Breast epithelium (tissue), 4 donors: ENCODE measurements at regions not wholly inside any gene's neighbourhood (a gene's known extent, or its start where the extent isn't known, plus 50 kb on each side); places are given as distances from the start of the nearest gene placed in this dataset.
"Not testable (repeated sequence)": the region's sequence is repeated elsewhere in the genome, so short reads cannot be mapped to it uniquely, and the experiment has no call there.

Experiments used
- DNase-seq, 2 donors: peaks; one replicate each; pipeline ENCODE4 v3.0.0-alpha.2; 2019; ENCODE audit warnings: low spot score in 2 of 2
- H3K27ac ChIP-seq, 2 donors: fragments of 200-600 bp; sonication (generic) in 1 of 2; one replicate each; pipeline ENCODE4 v1.5.1; 2016 to 2019; ENCODE audit warnings: mild to moderate bottlenecking in 1 of 2
- H3K27me3 ChIP-seq, 2 donors: fragments of 200-600 bp; sonication (generic) in 1 of 2; one replicate each; pipeline versions ENCODE4 v1.5.1 to v1.6.0; 2017 to 2019; ENCODE audit warnings: control low read depth in 1 of 2, mild to moderate bottlenecking in 1 of 2
- H3K36me3 ChIP-seq: fragments of 200-600 bp; one replicate; pipeline ENCODE4 v1.5.1; 2019
- H3K4me1 ChIP-seq, 2 donors: fragments of 200-600 bp; sonication (generic); one replicate each; pipeline ENCODE4 v1.5.1; 2016 to 2019; ENCODE audit warnings: control low read depth in 1 of 2
- H3K4me3 ChIP-seq, 3 donors: fragments of 200-600 bp; sonication (generic); 1 replicate in 2 of 3; 2 replicates in 1 of 3; pipeline ENCODE4 v1.5.1; 2016 to 2019; ENCODE audit warnings: mild to moderate bottlenecking in 3 of 3, moderate library complexity in 2 of 3
- H3K9me3 ChIP-seq, 2 donors: fragments of 200-600 bp; sonication (generic) in 1 of 2; one replicate each; pipeline ENCODE4 v1.5.1; 2016 to 2019; ENCODE audit warnings: control low read depth in 1 of 2
- POLR2A ChIP-seq: fragments of 450-650 bp; IDR thresholded peaks from one replicate; pipeline ENCODE4 v1.6.1; 2016; ENCODE audit warnings: antibody characterized with exemption, mild to moderate bottlenecking, moderate library complexity
- POLR2AphosphoS5 ChIP-seq, 3 donors: sonication (generic); formaldehyde crosslinking; IDR thresholded peaks; one replicate each; pipeline ENCODE4 v1.6.1; 2017; ENCODE audit warnings: antibody characterized with exemption in 3 of 3
- intact Hi-C: fragments of 100-400 bp; cut with DNase I; formaldehyde crosslinking; loops from one replicate; pipeline ENCODE4 v1.15.1; 2023; ENCODE audit warnings: low total_unique reads
- TF ChIP-seq, protein P1 (sequence below), 3 donors: fragments of 450-650 bp; IDR thresholded peaks; one replicate each; pipeline ENCODE4 v1.5.1; 2016 to 2017; ENCODE audit warnings: antibody characterized with exemption in 3 of 3, mild to moderate bottlenecking in 3 of 3, moderate library complexity in 3 of 3

DNA sequence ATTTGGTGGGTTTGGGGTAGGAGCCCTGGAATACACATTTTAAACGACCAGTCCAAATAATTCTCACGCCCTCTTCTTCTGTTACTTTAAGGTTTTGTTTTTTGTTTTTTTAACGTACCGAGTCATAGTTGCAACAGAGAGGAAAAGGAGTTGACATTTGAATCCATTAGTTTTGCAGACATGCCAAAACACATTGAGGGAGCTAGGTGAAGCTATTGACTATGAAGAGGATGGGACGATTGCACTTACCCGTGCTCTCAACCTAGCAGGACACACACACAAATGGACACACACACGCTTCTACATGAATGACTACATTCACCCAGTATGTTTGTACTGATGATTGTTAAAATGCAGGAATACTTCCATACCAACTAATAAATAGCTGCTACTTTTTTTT, 54.3 kb upstream of the CIT start:
- Histone ChIP-seq H3K27ac (no peak overlapping the region), H3K27me3 (no peaks in the 10 kb centered on the region), H3K4me1 (no peaks in the 10 kb centered on the region), H3K4me3 (no peak overlapping the region), H3K36me3 (no peaks in the 10 kb centered on the region), H3K9me3 (no peaks in the 10 kb centered on the region)
- intact Hi-C loops: no loop called here
- no peak for DNase-seq
- TF ChIP-seq POLR2A: no peak
- no peak for TF ChIP-seq POLR2AphosphoS5 (IDR thresholded peaks at IDR 0.05)
- TF ChIP-seq, protein P1, sequence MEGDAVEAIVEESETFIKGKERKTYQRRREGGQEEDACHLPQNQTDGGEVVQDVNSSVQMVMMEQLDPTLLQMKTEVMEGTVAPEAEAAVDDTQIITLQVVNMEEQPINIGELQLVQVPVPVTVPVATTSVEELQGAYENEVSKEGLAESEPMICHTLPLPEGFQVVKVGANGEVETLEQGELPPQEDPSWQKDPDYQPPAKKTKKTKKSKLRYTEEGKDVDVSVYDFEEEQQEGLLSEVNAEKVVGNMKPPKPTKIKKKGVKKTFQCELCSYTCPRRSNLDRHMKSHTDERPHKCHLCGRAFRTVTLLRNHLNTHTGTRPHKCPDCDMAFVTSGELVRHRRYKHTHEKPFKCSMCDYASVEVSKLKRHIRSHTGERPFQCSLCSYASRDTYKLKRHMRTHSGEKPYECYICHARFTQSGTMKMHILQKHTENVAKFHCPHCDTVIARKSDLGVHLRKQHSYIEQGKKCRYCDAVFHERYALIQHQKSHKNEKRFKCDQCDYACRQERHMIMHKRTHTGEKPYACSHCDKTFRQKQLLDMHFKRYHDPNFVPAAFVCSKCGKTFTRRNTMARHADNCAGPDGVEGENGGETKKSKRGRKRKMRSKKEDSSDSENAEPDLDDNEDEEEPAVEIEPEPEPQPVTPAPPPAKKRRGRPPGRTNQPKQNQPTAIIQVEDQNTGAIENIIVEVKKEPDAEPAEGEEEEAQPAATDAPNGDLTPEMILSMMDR (IDR thresholded peaks at IDR 0.05): no peak

DNA sequence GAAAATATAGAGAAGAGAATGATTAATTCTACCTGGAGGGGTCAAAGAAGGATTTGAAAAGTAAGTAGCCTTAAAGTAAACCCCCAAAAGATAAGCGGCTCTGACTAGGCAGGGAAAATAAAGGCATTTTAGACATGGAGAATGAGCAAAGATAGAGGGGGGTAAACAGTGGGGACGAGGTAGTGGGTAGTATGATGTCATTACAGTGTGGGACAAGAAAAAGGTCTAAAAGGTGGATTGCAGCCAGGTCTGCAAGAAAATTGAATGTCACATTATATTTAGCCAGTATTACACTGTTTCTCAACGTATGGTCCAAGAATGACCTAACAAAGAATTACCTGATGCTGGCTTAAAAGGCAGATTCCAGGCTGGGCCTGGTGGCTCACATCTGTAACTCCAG, 55.8 kb upstream of the CIT start:
- DNase-seq: no peak
- Histone ChIP-seq H3K4me3 (no peak overlapping the region), H3K27me3 (no peaks in the 10 kb centered on the region), H3K27ac (no peak overlapping the region), H3K36me3 (no peaks in the 10 kb centered on the region), H3K4me1 (no peaks in the 10 kb centered on the region), H3K9me3 (no peaks in the 10 kb centered on the region)
- intact Hi-C loops: no loop called here
- TF ChIP-seq, protein P1 (IDR thresholded peaks at IDR 0.05): no peak
- TF ChIP-seq POLR2A (no peak), POLR2AphosphoS5 (IDR thresholded peaks at IDR 0.05) (no peak)

DNA sequence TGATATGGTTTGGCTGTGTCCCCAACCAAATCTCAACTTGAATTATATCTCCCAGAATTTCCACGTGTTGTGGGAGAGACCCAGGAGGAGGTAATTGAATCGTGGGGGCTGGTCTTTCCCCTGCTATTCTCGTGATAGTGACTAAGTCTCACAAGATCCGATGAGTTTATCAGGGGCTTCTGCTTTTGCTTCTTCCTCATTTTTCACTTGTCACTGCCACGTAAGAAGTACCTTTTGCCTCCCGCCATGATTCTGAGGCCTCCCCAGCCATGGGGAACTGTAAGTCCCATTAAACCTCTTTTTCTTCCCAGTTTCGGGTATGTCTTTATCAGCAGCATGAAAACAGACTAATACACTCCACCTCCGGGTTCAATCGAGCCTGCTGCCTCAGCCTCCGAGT, 54.3 kb upstream of the BICDL1 start:
- intact Hi-C loops, H3K27me3 ChIP-seq, H3K36me3 ChIP-seq, H3K9me3 ChIP-seq, DNase-seq, H3K27ac ChIP-seq, H3K4me1 ChIP-seq, H3K4me3 ChIP-seq: not testable (repeated sequence)

DNA sequence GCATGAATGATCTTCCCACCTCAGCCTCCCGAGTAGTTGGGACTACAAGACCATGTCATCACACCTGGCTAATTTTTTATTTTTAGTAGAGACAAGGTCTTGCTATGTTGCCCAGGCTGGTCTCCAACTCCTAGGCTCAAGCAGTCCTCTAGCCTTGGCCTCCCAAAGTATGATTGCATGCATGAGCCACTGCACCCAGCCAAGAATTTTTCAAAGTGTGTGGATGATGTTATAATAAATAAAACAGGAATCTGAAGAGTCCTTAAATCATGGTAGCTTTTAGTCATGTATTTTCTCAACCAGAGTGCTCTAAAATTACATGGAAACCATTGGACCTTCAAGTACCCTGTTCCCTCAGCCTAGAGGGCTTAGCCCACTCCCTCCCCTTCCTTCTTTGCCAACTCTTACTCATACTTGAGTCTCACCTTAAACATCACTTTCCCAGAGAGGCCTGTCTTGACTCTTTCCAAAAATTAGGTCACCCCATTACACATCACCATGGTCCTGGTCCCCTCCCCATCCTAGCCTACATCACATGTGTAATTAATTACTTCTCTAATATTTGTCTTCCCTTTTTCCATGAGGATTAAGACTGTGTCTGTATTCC, 52.2 kb upstream of the BICDL1 start:
- intact Hi-C loops: no loop called here
- Histone ChIP-seq H3K27me3 (peaks cover 0 to 4% of the 10 kb centered on the region in 2 donors), H3K4me3 (no peak overlapping the region), H3K4me1 (no peaks in the 10 kb centered on the region), H3K9me3 (no peaks in the 10 kb centered on the region), H3K36me3 (no peaks in the 10 kb centered on the region), H3K27ac (no peak overlapping the region)
- TF ChIP-seq, protein P1 (IDR thresholded peaks at IDR 0.05): no peak
- TF ChIP-seq POLR2AphosphoS5 (IDR thresholded peaks at IDR 0.05) (no peak), POLR2A (no peak)
- no peak for DNase-seq

DNA sequence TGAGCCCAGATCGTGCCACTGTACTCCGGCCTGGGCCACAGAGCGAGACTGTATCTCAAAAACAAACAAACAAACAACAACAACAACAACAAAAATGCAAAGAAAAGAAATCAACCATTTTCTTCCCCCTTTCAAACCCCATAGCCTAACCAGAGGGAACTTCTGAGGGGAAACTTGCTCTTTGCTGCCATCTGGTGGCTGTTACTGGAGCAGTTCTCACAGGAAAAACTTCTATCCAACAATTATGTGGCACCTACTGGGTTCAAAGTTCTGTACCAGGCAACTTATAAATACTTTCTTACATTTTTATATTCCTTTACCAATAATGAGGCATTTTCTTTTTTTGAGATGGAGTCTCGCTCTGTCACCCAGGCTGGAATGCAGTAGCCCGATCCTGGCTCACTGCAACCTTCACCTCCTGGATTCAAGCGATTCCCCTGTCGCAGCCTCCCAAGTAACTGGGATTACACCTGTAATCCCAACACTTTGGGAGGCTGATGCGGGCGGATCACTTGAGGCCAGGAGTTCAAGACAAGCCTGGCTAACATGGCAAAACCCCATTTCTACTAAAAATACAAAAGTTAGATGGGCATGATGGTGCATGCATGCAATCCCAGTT, 50.9 kb upstream of the BICDL1 start:
- Histone ChIP-seq H3K27ac (no peak overlapping the region), H3K9me3 (no peaks in the 10 kb centered on the region), H3K4me3 (no peak overlapping the region), H3K4me1 (no peaks in the 10 kb centered on the region), H3K36me3 (no peaks in the 10 kb centered on the region), H3K27me3 (peaks cover 0 to 7% of the 10 kb centered on the region in 2 donors)
- intact Hi-C loops: no loop called here
- no peak for DNase-seq
- TF ChIP-seq, protein P1 (IDR thresholded peaks at IDR 0.05): peak; percentile 32 to 62 (median 52)
- no peak for TF ChIP-seq POLR2A
